A549 (cell line): ENCODE measurements at regions not wholly inside any gene's neighbourhood (a gene's known extent, or its start where the extent isn't known, plus 50 kb on each side); places are given as distances from the start of the nearest gene placed in this dataset.

Experiments
- CBX2 ChIP-seq: fragments of 200-600 bp; sonication (generic); IDR thresholded peaks from 2 replicates; pipeline ENCODE4 v1.6.1; 2016; ENCODE audit warnings: low read depth, mild to moderate bottlenecking, borderline replicate concordance
- CTCF ChIP-seq: fragments of >200 bp; sonication (Bioruptor Twin); formaldehyde crosslinking; IDR thresholded peaks from 3 replicates; pipeline ENCODE4 v1.5.1; 2016
- EP300 ChIP-seq, 2 experiments: fragments of >200 bp; sonication (Bioruptor Twin); formaldehyde crosslinking; IDR thresholded peaks; 2 replicates in 1 of 2; 3 replicates in 1 of 2; pipeline ENCODE4 v1.6.1; 2016 to 2017
- ESRRA ChIP-seq: fragments of 150-350 bp; IDR thresholded peaks from 2 replicates; pipeline ENCODE4 v1.6.1; 2014; ENCODE audit warnings: mild to moderate bottlenecking, low read length, borderline replicate concordance
- MAZ ChIP-seq: fragments of 150-350 bp; IDR thresholded peaks from 2 replicates; pipeline ENCODE4 v1.6.1; 2014; ENCODE audit warnings: antibody characterized with exemption, low read depth, low read length, borderline replicate concordance
- POLR2A ChIP-seq: IDR thresholded peaks from 2 replicates; pipeline ENCODE4 v1.6.1; 2012; ENCODE audit warnings: mild to moderate bottlenecking, low read length
- RCOR1 ChIP-seq: fragments of 150-350 bp; IDR thresholded peaks from 2 replicates; pipeline ENCODE4 v1.6.1; 2014; ENCODE audit warnings: antibody characterized with exemption, low read length, low read depth

GRCh38 chr6:144786825-144787224 lies 501.7 kb downstream of the UTRN start:
- TF ChIP-seq RCOR1 (no peak), POLR2A (no peak), CTCF (no peak), CBX2 (no peak), ESRRA (no peak), MAZ (no peak), EP300 (IDR thresholded peaks at IDR 0.05) (no peak)
